ENCODE measurements at regions not wholly inside any gene's neighbourhood (a gene's known extent, or its start where the extent isn't known, plus 50 kb on each side); places are given as distances from the start of the nearest gene placed in this dataset.
A peak's percentile ranks its signal among the peaks of the same experiment; 100 is the strongest.
"Not testable (repeated sequence)": the region's sequence is repeated elsewhere in the genome, so short reads cannot be mapped to it uniquely, and the experiment has no call there.

DNA sequence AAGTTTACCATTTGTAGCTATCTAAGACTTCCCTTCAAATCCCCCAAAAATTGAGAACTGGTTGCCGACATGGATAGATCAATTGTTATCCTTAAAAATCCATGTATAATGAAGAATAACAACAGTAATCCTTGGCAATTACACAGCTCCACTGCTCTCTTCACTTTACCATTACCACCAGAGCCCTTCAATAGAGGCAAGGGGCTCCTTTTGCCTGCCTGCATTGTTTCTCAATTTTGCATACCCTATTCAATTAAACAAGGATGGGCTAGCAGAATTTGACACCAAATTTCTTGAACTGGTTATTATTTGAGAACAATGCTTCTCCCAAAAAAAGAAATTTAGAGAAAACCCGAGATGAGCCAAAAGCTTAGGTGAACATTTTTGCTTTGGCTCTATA, 387.8 kb upstream of the PKN2 start:
- no peak for DNase-seq (ENCODE audit: low spot score)

DNA sequence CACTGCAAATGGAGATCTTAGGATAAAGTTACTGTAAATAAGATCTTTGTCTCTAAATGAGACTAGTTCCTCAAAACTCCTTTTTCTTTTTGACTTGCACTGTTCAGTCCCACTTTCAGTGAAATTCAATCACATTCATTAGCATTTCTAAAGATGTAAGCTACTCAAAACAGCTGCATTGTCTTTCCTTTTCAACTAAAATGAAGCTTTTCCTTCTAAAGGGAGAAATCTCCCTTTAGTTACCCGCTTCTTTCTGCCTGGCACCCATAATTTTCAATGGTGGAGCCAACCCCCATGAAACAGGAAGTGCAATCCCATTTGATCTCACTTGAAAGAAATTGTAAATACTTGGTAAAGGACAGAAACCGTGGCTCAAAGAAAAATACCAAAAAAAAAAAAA, 387.4 kb upstream of the PKN2 start:
- no peak for DNase-seq (ENCODE audit: low spot score)

DNA sequence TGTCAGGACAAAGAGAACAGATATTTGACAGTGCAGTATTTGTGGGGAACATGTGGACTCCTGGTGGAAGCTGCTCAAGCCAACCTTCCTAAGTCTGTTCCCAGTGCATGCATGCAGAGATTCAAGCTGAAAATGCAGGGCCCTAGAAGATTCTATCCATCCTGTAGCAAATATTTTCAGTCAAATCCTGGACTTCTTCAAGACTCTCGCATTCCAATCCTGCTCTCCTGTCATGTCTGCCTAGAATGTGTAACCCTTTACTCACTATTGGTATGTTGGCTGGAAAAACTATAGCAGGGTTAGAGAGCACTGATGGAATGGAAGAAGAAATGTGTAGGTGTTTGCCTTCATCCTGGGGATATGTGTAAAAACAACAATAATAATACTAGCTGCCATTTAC, 385.6 kb upstream of the PKN2 start:
- no peak for DNase-seq (ENCODE audit: low spot score)

DNA sequence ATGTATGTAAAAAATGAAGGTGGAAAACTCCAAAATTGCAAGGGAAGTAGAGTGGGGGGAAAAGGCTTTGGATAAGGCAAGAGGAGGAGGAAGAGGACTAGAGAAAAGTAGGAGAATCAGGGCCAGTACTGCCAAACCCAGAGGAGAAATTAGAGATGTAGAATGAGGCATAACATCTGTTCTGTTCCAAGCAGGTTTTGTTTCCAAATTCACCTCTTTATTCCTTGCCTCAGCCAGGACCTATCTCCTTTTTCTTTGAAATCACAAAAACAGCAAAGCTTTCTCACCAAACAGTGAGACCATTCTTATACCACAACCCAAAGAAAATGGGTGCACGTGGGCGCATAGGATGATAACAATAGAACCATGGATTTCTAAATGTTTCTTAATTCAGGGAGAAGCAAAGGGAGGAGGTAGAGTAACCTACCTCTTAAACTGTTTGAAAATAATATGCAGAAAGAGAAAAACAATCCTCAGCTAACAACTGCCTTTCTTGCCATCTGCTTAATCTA, 383.3 kb upstream of the PKN2 start:
- DNase-seq (ENCODE audit: low spot score): no peak

DNA sequence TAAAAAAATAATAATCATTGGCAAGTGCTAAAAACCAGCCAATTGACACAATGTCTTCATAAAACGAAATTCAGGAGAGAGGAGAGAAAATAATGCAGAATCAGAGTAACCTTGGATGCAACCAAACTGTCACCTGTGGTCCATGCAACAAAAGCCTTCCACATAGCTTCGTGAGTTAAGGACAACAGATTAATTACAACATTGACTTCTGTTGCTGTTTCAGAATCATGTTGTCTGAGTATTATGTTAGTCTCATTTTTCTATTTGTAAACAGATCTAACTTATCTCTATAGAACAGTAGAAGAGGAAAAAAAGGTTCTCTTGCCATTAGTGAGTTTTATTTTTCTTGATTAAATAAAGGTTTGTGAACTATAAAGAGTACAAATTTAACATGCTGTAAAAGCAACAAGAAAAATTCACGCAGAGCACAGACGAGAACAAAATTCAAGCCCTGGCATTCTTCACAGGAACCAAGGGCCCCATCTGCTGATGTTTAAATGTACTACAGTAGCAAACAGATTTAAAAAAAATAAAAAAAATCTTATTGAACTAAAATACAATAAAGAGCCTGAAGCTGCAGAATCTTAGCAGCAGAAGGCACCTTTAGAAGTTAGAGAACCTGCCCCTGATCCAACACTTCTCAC, 381.1 kb upstream of the PKN2 start:
- peak; percentile 28 for DNase-seq (ENCODE audit: low spot score)

DNA sequence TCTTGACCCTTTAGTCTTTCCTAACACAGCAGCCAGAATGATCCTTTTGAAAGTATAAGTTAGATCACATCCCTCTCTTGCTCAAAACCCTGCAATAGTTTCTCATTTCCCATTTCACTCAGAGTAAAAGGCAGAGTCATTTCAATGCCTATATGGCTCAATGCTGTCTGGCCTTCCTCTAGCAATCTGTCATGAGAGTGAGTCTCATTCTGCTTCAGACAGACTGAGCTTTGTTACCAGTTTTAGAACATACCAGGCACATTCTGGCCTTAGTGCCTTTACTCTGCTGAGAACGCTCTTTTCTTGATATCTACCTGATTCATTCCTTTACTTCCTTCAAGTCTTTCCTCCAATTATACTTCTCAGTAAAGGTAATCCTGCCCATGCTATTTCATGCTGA, 372.8 kb upstream of the PKN2 start:
- no peak for DNase-seq (ENCODE audit: low spot score)

DNA sequence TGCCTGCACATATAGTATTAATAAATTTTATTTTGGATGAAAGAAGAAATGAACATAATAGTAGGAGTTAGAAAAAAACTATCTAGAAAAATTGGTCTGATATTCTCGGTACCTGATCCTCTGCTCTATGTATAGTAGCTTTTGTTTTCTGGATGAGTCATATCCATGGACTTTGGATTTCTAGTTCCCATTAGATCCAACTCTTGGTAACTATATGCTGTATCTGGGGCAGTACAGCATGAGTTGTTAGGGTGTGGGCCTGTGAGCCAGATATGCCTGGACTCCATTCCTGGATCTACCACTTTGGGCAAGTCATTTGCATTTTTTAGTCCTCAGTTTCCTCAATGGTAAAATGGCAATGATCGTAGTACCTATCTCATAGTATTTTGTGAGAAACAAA, 372.2 kb upstream of the PKN2 start:
- DNase-seq (ENCODE audit: low spot score): no peak

DNA sequence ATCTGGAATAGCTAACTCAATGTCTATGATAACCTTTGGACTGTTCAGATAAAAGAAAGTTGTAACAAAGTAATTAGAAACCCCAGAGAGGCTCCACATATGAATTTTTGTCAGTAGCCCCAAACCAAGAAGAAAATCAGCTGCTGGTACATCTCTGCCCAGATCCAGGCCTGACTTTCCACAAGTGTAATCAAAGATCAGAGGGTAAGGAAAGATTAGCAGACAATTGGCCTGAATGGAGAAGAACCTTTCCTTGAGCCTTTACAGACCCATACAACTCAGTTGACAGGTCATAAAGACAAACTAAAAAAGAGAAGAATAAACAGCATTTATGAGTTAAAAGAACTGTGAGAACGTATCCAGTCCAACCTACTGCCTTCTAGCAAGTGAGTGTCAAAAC, 366.7 kb upstream of the PKN2 start:
- no peak for DNase-seq (ENCODE audit: low spot score)

DNA sequence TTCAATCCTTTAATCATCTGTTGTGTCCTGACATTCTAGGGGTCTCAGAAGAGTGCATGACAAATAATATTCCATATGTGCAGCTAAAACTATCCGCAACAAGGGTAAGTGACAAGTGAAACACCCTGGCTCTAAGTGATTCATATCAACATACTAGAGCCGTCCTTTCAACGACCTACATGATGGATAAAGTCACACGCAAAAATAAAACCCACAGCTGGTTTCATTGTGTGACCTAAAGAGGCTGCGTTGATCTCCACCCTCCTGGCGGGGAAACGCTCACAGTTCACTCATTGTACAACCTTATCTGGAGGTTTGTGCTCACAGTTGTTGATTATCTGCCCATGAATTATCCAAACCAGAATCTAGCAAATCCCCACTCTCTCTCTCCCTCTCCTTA, 365.3 kb upstream of the PKN2 start:
- no peak for DNase-seq (ENCODE audit: low spot score)

DNA sequence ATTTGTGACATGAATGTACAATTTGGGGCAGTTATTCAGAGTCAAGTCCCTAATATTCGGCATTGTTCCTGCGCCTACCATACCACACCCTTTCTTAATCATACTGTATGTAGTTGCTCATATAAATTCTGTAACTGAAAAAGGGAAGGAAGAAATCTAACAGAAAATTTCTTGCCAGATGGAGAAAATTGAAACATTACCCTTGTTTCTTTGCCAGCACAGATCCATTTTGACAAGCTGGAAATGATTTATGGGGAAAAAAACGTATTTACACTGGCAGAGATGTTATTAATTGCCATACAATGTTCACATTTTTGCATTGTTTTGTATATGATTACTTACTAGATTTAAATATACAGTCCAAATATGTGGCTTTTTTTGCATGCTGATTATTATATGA, 363.8 kb upstream of the PKN2 start:
- DNase-seq (ENCODE audit: low spot score): no peak

DNA sequence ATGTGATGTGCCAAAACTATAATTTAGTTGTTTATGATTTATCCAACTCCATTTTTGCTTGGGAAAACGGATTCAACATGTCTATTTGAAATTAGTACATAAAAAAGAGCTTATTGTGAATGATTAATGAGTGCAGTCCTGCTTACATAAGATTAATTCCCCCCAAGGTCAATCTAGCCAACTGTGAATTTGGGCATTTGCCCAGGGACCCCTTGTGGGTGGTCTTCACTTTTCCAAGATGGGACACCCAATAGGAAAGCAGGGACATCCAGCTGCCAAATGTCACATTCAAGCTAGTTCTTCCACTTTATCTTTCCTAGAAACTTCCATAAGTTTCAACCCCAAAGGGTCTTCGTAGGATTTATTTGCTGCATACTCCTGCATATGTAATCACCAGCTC, 362.4 kb upstream of the PKN2 start:
- no peak for DNase-seq (ENCODE audit: low spot score)

DNA sequence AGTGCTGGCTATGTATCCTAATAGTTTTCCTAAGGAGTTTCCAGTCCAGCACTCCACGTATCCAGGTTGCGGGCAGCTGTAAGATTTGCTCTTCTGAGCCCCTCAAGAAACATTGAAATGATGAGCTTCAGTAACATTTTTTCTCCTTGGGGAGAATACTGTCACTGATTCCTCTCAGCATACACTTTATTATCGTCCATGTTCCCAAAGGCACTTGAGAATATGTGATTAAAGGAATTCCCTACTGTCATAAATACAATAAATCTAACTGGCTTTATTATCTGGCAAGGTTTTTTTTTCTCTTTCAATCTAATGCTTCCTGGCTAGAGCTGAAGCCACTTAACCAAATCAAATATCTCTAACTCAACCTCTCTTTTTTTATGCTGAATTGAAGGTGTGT, 359.2 kb upstream of the PKN2 start:
- DNase-seq (ENCODE audit: low spot score): no peak

DNA sequence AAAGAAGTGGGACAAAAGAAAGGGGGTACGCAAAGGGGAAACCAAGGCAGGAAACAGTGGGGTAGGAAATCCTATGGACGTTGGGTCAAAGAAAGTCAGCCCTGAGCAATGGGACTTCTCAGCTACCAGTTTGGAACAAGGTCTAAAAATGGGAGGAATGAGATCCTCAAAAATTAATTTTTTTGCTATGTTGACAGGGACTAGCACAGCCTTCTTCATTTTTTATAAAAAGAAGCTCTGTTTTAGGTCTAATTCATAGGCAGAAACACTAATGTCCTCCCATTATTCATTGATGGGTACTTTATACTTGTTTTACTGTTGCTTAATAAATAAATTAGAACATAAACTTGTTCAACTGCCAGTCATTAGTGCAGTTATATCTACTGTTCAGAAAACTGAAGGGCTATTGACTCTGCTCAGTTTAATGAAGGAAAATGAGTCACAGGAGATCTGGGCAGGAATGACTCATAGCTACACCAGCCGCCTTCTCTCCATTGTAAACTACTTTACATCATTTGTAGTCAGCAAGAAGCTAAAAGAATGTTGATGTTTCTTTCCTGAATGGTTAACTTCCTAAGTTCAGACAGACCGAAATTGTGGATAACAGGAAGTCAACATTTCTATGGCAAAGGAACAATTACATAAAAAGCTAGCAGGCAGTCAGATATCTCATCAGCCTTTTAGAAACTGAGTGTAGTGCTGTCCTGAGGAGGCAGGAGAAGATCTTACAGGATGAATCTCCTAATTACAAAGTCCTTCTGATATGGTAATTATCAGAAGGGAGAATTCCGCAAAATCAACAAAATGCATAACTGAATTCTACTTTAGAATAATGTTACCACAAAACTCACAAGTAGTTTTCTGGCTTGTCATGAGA, 356.4 kb upstream of the PKN2 start:
- no peak for DNase-seq (ENCODE audit: low spot score)

DNA sequence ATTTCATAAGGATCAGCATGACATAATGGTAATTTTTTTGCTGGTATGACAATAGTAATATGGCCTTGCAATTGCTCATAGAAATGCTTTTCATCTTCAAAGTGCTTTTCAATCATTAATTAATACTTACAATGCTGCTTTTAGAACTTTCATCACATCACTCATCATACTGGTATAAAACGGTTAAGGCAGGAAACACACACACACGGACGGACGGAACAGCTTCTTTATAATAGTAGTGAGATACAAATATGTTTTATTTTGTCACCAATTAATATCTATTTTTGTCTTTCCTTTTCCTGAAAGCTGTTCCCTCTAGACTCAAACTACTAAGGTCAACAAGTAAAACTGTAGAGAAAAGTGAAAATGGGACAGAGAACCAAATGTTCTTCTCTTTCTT, 353.9 kb upstream of the PKN2 start:
- DNase-seq (ENCODE audit: low spot score): no peak

DNA sequence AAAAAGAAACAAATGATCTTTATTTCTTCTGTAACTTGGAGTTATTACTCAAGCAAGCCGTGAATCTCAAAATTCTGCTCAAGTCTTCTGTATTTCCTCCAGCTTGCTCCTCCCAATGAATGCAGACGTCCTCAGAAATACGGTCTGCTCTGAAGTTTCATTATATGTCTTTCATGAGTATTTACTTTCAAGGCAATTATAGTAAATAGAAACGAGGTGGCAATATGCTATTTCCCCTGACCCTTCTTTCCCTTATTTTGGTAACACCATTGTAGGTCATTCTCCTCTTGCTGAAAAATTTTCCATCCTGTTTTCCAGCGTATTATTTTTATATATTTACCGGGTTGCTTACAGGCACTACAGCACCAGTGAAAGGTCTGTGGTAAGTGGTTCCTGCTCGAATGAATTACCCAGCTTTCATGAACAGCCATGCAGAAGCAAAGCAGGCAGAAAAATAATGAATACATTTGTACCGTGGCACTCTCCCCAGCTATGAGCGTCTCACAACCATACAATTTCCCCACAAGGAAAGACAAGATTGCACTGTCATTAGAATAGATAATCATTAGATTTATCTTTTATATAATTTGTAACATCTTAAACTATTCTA, 350.9 kb upstream of the PKN2 start:
- no peak for DNase-seq (ENCODE audit: low spot score)

DNA sequence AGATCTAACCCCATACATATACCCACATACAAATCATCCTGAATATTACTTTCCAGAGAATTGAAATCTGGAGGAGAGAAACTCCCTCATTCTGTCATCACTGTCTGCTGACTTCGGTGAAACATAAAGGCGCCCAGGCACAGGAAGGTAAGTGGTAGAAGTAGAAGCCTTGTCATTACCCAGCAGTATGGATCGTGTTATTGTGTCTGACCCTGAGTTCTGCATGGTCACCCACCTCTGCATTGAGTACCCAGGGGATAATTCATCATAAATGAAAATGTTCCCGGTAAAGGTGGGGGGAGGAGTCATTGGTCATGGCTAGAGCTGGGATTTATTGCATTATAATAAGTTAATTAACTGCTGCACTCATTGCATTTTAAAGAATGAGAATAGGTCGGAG, 342.6 kb upstream of the PKN2 start:
- no peak for DNase-seq (ENCODE audit: low spot score)

DNA sequence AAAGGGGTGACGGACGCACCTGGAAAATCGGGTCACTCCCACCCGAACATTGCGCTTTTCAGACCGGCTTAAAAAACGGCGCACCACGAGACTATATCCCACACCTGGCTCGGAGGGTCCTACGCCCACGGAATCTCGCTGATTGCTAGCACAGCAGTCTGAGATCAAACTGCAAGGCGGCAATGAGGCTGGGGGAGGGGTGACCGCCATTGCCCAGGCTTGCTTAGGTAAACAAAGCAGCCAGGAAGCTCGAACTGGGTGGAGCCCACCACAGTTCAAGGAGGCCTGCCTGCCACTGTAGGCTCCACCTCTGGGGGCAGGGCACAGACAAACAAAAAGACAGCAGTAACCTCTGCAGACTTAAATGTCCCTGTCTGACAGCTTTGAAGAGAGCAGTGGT, 342.0 kb upstream of the PKN2 start:
- DNase-seq (ENCODE audit: low spot score): not testable (repeated sequence)

DNA sequence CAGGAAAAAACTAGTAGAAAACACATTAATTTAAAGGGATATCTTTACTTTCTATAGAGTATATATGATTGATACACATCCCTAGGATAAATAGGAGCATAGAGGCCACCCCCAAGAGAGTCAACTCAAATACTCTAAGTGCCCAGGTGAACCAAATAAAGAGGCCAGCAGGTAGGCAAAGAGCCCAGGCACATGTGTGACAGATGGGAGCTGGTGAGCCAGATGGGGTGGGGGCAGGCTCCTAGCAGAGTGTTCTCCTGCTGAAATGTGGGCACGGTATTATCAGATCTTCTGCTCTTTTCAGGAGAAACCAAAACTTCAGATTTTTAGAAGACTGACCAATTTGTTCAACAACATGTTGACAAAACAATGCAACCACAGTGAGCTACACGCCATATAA, 333.4 kb upstream of the PKN2 start:
- no peak for DNase-seq (ENCODE audit: low spot score)

DNA sequence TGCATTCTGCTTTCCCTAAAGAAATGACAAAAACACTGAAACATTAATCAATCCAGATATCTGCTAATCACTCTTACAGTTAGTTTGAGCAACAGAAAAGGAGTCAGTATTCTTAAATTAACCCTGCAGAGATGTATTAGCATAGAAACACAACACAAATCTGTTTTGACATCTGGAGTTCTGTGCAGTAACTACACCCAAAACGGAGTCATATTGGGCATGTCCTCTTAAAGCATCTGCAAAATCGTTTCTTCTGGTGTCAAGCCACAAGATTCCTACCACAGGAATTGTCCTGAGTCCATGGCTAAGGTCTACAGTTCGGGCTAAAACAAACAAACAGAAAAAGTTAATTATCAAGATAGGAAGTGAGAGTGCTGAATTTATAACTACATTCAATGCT, 332.1 kb upstream of the PKN2 start:
- DNase-seq (ENCODE audit: low spot score): no peak

DNA sequence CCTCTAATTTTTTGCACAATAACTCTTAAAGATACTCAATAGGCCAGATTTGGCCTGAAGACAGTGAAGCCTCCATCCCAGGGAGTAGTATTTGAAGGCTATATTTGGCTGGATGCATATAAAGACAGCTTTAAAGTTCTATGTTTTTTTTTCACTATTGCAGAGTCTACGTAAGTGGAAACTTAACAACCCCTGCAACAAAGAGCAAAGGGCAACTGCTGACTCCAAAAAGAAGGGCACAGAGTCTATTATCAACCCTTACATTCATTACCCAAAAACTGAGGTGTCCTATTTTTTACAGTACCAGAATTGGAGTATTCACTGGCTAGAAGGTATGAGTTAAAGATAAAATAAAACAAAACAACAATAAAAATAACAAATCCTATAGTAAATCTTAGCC, 329.8 kb upstream of the PKN2 start:
- no peak for DNase-seq (ENCODE audit: low spot score)

DNA sequence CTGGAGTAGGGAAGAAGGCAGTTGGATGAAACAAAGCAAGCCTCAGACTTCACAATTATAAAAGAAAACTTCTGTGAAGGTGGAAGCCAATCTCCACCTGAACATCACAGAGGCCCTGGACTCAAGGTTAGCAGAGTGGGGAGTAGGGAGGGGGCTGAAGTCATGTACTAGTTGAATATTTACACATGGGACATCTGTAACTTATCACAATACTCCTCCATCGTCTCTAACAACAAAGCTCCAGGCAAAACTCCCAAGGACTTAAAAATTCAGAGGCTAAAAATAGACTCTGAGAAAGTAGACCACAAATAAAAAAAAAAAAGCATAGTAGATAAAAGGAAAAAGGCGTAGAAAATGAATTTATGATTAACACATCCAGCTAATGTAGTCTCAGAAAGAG, 326.3 kb upstream of the PKN2 start:
- DNase-seq (ENCODE audit: low spot score): no peak

DNA sequence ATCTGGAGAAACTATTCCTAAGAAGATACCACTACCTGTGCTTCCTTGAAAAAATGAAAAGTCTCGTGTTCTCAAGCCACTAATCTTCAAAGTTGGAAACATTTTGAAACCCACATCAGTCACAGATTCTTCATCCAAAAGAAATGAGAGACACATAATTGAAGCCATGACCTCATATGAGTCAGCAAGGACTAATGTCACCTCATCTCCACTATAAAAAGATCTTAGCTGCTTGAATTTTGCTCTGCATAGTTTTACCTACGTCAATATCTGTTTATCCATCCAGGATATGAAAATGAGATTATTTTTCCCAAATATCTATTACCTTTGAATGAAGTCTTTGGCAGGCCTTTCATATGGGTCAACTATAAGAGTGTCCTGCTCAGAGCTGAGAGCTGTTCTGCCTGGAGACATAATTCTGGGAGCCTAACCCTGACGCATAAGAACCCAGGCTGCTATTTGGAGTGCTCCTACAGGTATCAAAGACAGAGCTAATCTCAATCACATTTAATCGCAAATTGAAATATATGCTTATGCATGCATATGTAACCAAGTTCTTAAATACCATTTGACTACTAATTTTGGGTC, 312.5 kb upstream of the PKN2 start:
- no peak for DNase-seq (ENCODE audit: low spot score)

DNA sequence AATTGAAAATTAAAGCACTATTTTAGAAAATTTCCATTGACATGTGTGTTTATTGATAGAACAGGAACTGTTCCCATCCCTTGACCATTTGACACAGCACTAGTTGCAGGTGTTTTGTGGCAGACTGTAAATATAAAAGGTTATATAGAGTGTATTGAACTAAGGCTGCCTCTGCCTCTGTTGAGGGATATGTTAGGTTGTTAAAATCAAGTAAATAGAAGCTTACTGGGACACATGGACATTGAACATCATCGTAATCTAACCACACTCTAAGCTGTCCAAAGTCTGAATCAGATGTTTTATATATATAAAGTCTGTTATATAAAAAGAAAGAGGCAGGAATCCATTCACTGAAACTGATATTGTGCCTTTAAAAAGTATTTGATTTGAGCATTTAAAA, 308.1 kb upstream of the PKN2 start:
- no peak for DNase-seq (ENCODE audit: low spot score)
